ENCODE measurements at regions not wholly inside any gene's neighbourhood (a gene's known extent, or its start where the extent isn't known, plus 50 kb on each side); places are given as distances from the start of the nearest gene placed in this dataset.
"Not testable (repeated sequence)": the region's sequence is repeated elsewhere in the genome, so short reads cannot be mapped to it uniquely, and the experiment has no call there.

GRCh38 chr7:85392326-85392725, 205.5 kb upstream of the SEMA3D start:
- no peak for DNase-seq

- DNase-seq: no peak
Observed at GRCh38 chr7:85386460-85386859, 199.6 kb upstream of the SEMA3D start.

GRCh38 chr7:85384392-85384791, 197.5 kb upstream of the SEMA3D start:
- DNase-seq: no peak

- no peak for DNase-seq
Observed at GRCh38 chr7:85381212-85381611, 194.4 kb upstream of the SEMA3D start.

- no peak for DNase-seq
Observed at GRCh38 chr7:85376589-85376988, 189.7 kb upstream of the SEMA3D start.

- no peak for DNase-seq
Observed at GRCh38 chr7:85356916-85357315, 170.1 kb upstream of the SEMA3D start.

GRCh38 chr7:85343484-85343883, 156.6 kb upstream of the SEMA3D start:
- no peak for DNase-seq

- DNase-seq: no peak
Observed at GRCh38 chr7:85342781-85343180, 155.9 kb upstream of the SEMA3D start.

GRCh38 chr7:85341973-85342372, 155.1 kb upstream of the SEMA3D start:
- no peak for DNase-seq

- no peak for DNase-seq
Observed at GRCh38 chr7:85341121-85341520, 154.3 kb upstream of the SEMA3D start.

GRCh38 chr7:85336086-85336485, 149.2 kb upstream of the SEMA3D start:
- no peak for DNase-seq

GRCh38 chr7:85335113-85335512, 148.3 kb upstream of the SEMA3D start:
- DNase-seq: not testable (repeated sequence)

GRCh38 chr7:85328456-85328998, 141.7 kb upstream of the SEMA3D start:
- no peak for DNase-seq

GRCh38 chr7:85324145-85324799, 137.4 kb upstream of the SEMA3D start:
- DNase-seq: no peak

GRCh38 chr7:85322252-85322651, 135.4 kb upstream of the SEMA3D start:
- no peak for DNase-seq

GRCh38 chr7:85320699-85321476, 134.0 kb upstream of the SEMA3D start:
- no peak for DNase-seq

- no peak for DNase-seq
Observed at GRCh38 chr7:85316489-85316888, 129.6 kb upstream of the SEMA3D start.

GRCh38 chr7:85310301-85310700, 123.4 kb upstream of the SEMA3D start:
- DNase-seq: no peak

- DNase-seq: no peak
Observed at GRCh38 chr7:85306115-85306514, 119.3 kb upstream of the SEMA3D start.

GRCh38 chr7:85294176-85294575, 107.3 kb upstream of the SEMA3D start:
- no peak for DNase-seq

- DNase-seq: no peak
Observed at GRCh38 chr7:85292908-85293576, 106.2 kb upstream of the SEMA3D start.

- DNase-seq: no peak
Observed at GRCh38 chr7:85290269-85290668, 103.4 kb upstream of the SEMA3D start.

GRCh38 chr7:85289279-85289678, 102.4 kb upstream of the SEMA3D start:
- no peak for DNase-seq

Measured in right forelimb (tissue), 1 donor.